Astrocyte of the hippocampus (primary cell): ENCODE measurements at regions not wholly inside any gene's neighbourhood (a gene's known extent, or its start where the extent isn't known, plus 50 kb on each side); places are given as distances from the start of the nearest gene placed in this dataset.

Experiments used
- DNase-seq: peaks from one replicate; pipeline ENCODE4 v3.0.0; 2011; ENCODE audit warnings: low read depth, low spot score

DNA sequence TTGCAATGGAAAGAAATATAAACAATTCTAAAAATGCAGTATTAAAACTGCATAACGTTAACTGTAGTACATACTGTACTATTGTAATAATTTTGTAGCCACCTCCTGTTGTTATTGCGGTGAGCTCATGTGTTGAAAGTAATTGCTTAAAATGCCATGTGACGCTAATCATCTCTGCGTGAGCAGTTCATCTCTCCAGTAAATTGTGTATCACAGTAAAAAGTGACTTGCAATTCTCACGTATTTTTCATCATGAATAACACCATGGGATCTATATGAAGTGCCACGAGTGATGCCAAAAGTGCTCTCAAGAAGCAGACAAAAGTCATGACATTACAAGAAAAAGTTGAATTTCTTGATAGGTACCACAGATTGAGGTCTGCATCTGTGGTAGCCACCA is 82.4 kb upstream of the CYYR1 start:
- no peak for DNase-seq

DNA sequence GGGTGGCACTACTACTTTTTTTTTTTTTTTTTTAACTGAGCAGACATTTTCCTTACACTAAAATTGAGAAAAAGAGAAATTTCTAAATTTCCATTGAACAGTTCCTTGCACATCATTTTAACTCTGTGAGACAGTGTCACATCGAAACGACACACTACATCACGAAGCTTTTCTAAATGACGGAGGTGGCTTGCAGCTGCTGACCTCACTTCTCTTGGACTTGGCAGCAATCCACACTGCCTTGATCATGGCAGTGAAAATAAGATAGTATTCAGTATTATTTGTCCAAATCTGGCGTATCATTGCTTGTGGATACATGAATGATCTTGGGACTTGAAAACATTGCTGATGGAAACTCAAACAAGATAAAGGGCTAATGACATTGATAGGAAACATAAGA is 80.3 kb upstream of the CYYR1 start:
- DNase-seq = no peak

DNA sequence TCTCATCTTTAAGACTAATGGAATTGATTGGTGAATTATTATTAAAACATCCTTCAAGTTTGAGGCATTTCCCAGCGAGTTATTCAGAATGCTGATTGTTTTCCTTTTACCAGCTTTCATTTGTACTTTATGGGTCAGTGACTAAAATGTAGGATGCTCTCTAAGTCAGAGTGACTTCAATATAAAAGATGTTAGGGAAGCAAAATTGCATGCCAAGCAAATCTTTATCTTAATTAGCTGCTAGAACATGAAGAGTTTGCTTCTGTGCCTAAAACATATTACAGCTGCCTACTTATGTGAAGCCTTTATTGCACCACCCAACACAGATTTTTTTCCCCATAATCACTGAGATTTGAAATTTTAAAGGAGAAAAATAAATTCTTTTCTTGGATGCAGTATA is 79.8 kb upstream of the CYYR1 start:
- no peak for DNase-seq

DNA sequence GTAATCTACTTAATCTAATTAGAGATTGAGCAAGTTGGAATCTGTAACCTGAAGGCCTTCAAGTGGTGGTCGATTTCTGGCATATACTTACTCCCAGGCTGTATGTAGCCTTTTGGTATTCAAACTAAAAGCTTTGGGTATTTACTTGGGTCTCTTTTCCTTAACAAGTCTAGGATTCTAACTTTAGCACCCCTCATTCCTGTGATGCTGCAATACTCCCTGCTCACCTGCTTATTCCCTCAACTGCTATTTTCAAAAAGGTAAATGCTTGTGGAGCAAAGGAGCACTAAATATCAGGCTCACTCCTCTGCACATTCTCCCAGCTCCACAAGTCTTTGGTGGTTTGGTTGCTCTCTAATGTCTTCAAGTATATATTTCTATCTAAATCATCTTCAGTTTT is 68.0 kb upstream of the CYYR1 start:
- DNase-seq = no peak

DNA sequence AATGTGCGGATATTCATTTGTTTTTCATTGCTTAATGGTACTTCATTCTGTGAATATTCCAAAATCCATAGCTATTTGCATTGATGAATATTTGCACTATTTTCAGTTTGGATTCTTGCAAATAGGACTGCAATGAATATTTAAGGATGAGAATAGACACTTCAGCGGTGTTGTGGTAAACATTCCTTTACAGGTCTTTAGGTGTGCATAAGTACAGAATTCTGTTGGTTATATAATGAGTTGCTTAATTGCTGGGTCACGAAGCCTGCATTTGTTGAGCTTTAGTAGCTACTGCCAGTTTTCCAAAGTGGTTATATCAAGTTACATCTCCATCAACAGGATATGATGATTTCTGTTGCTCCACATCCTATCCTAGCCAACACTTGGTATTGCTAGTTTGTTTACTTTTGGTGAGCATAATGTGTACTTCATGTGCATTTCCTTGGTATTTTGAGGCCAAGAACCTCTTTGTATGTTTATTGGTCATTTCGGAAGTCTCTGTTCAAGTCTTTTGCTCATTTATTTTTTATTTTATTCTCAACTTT is 64.2 kb upstream of the CYYR1 start:
- no peak for DNase-seq

DNA sequence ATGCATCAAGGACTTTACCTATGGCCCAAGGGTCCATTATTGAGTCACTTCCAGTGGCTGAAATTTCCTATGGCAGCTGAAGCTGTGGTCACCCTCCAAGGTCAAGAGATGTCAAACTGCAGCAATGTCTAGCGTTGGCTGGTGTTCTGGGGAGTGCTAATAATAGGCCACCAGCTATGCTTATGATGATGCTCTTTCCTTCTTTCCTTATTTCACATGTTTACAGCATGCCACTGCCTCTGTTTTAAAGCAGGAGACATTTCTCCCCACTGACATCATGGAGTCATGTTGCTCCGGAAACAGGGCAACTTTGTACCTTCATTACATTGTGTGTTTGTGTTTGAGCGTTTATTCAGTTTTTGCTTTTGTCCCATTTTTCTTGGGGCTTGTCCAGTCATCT is 62.6 kb upstream of the CYYR1 start:
- DNase-seq = no peak

DNA sequence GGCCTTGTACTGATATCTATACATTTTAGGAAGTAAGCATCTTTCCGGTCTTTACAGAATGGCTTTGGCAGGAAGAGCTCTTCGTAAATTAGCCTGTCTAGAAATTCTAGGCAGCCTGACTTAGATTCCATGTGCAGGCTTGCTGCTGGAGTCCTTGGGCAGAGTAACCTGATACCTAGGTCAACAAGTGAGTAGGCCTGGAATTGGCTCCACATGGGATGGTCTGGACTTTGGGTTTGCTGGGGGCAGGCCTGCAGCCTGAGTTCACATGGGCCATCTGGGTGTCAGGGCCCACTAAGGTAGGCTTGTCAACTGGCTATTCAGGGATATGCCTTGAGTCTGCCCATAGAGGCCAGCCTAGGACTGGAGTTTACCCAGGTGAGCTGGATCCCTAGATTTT is 59.6 kb upstream of the CYYR1 start:
- no peak for DNase-seq

DNA sequence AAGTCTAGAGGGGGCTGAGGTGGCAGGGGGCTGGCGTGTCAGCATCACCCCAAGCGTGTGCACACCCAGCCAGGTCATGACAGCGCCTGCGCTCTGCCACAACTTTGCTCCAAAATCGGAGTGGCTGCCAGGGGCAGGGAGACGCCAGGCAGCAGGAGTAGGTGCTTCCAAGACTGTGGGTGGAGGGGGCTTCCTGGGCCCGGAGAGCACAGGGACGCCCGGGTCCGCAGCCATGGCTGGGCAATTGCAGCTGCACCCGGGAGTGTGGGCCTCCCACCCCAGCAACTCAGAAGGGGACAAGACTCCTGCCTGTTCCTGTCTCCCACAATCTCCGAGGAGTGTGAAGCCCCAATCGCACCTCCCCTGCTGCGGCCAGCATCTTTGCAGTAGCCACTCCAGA is 53.1 kb upstream of the CYYR1 start:
- DNase-seq = no peak

DNA sequence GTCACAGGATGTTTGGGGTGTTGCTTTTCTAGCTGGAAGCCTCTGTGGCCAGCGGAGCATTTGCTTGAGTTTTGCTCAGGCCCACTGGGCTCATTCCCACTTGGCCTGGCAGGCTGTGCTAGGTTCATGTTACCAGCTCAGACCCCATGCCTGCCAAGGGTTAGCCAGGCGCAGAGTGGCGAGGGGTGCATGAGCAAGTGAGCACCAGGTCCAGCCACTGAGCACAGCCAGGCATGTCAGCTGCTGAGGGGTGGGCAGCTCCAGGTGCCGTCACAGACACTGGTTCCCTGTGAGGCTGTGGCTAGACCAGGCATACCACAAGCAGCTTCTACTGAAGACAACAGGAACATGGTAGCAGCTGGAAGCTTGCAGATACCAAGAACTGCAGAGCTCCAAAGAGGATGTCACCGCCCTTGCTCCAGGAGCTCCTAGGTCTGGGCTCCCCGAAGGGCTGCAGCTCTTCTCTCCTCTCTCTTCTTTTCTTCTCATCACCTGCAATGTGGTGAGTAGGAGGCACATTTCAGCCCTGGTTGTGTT is 52.0 kb upstream of the CYYR1 start:
- DNase-seq = no peak
